GM19351 (cell line): ENCODE measurements at regions not wholly inside any gene's neighbourhood (a gene's known extent, or its start where the extent isn't known, plus 50 kb on each side); places are given as distances from the start of the nearest gene placed in this dataset.
"Not testable (repeated sequence)": the region's sequence is repeated elsewhere in the genome, so short reads cannot be mapped to it uniquely, and the experiment has no call there.

Source experiments
- ATAC-seq: cut with Tn5 transposase; IDR thresholded peaks from one replicate; pipeline ENCODE4 v1.9.1; 2021; ENCODE audit warnings: mild to moderate bottlenecking, moderate library complexity; ENCODE audit not compliant: unreplicated experiment

GRCh38 chr10:46645110-46645509 is 66.2 kb downstream of the SYT15 start:
- not testable (repeated sequence) for ATAC-seq

- ATAC-seq = not testable (repeated sequence)
These were observed 67.2 kb downstream of the SYT15 start for GRCh38 chr10:46646132-46646531.

- ATAC-seq = not testable (repeated sequence)
These were observed 72.0 kb downstream of the SYT15 start for GRCh38 chr10:46650967-46651366.

- ATAC-seq = not testable (repeated sequence)
These were observed 78.5 kb downstream of the SYT15 start for GRCh38 chr10:46657437-46657836.

- ATAC-seq = not testable (repeated sequence)
These were observed 81.3 kb downstream of the SYT15 start for GRCh38 chr10:46660027-46660834.

GRCh38 chr10:46660835-46661164 is 81.9 kb downstream of the SYT15 start:
- not testable (repeated sequence) for ATAC-seq

GRCh38 chr10:46665536-46665935 is 86.6 kb downstream of the SYT15 start:
- ATAC-seq = not testable (repeated sequence)

GRCh38 chr10:46668357-46668997 is 89.5 kb downstream of the SYT15 start:
- ATAC-seq = not testable (repeated sequence)

- not testable (repeated sequence) for ATAC-seq
These were observed 99.0 kb downstream of the SYT15 start for GRCh38 chr10:46677836-46678435.

GRCh38 chr10:46691397-46691796 is 112.5 kb downstream of the SYT15 start:
- not testable (repeated sequence) for ATAC-seq

- not testable (repeated sequence) for ATAC-seq
These were observed 114.3 kb downstream of the SYT15 start for GRCh38 chr10:46693218-46693617.

GRCh38 chr10:46717264-46717663 is 138.3 kb downstream of the SYT15 start:
- not testable (repeated sequence) for ATAC-seq

- not testable (repeated sequence) for ATAC-seq
These were observed 139.1 kb downstream of the SYT15 start for GRCh38 chr10:46718014-46718413.

GRCh38 chr10:46720386-46720785 is 141.5 kb downstream of the SYT15 start:
- not testable (repeated sequence) for ATAC-seq

- ATAC-seq = not testable (repeated sequence)
These were observed 142.0 kb downstream of the SYT15 start for GRCh38 chr10:46720811-46721518.

- ATAC-seq = not testable (repeated sequence)
These were observed 145.3 kb downstream of the SYT15 start for GRCh38 chr10:46724258-46724657.

- ATAC-seq = not testable (repeated sequence)
These were observed 149.4 kb downstream of the SYT15 start for GRCh38 chr10:46728359-46728758.

- ATAC-seq = not testable (repeated sequence)
These were observed 151.8 kb downstream of the SYT15 start for GRCh38 chr10:46730729-46731128.

GRCh38 chr10:46733635-46734261 is 154.8 kb downstream of the SYT15 start:
- not testable (repeated sequence) for ATAC-seq

GRCh38 chr10:46734262-46734642 is 155.3 kb downstream of the SYT15 start:
- not testable (repeated sequence) for ATAC-seq

- not testable (repeated sequence) for ATAC-seq
These were observed 161.0 kb downstream of the SYT15 start for GRCh38 chr10:46739919-46740318.
